Psoas muscle (tissue), 7 donors: ENCODE measurements at regions not wholly inside any gene's neighbourhood (a gene's known extent, or its start where the extent isn't known, plus 50 kb on each side); places are given as distances from the start of the nearest gene placed in this dataset.
"Not testable (repeated sequence)": the region's sequence is repeated elsewhere in the genome, so short reads cannot be mapped to it uniquely, and the experiment has no call there.

Source experiments
- ATAC-seq, 4 donors: fragments of 200-7000 bp; cut with Tn5 transposase; one replicate each; pipeline ENCODE4 v1.9.1; 2020; ENCODE audit warnings: moderate library complexity in 3 of 4, mild to moderate bottlenecking in 2 of 4
- DNase-seq, 2 donors: peaks; one replicate each; pipeline ENCODE4 v3.0.0-alpha.2; 2020
- H3K27ac ChIP-seq: fragments of 200-600 bp; one replicate; pipeline ENCODE4 v1.8.0; 2022
- H3K27me3 ChIP-seq, 3 donors: fragments of 200-600 bp in 1 of 3; one replicate each; pipeline versions ENCODE4 v1.6.1 to v1.8.0; 2013 to 2022; ENCODE audit warnings: low read length in 2 of 3, mild to moderate bottlenecking in 2 of 3, moderate library complexity in 1 of 3; ENCODE audit not compliant: insufficient read depth in 3 of 3
- H3K36me3 ChIP-seq, 2 donors: fragments of 200-600 bp in 1 of 2; one replicate each; pipeline versions ENCODE4 v1.6.1 to v1.8.0; 2013 to 2022; ENCODE audit warnings: low read depth in 1 of 2, mild to moderate bottlenecking in 1 of 2, moderate library complexity in 1 of 2; ENCODE audit not compliant: insufficient read depth in 1 of 2
- H3K4me1 ChIP-seq: fragments of 200-600 bp; one replicate; pipeline ENCODE4 v1.8.0; 2022
- H3K4me3 ChIP-seq: fragments of 200-600 bp; one replicate; pipeline ENCODE4 v1.8.0; 2022; ENCODE audit warnings: mild to moderate bottlenecking
- H3K9me3 ChIP-seq: fragments of 200-600 bp; one replicate; pipeline ENCODE4 v1.8.0; 2022
- WGBS, 3 donors: extraction: QIAGEN DNeasy Blood & Tissue Kit; methylation state at CpG; one replicate each; pipeline versions ENCODE4 v1.1.6 to v1.1.7; 2013; 5-methylcytosine and 5-hydroxymethylcytosine counted together
- intact Hi-C, 2 donors: fragments of 100-400 bp; cut with DNase I; formaldehyde crosslinking; loops; one replicate each; pipeline versions ENCODE4 v1.11.0 to v1.14.2; 2022
- TF ChIP-seq, protein P1 (sequence below): fragments of 200-600 bp; IDR thresholded peaks from one replicate; pipeline ENCODE4 v1.8.0; 2022; ENCODE audit warnings: antibody characterized with exemption
- donor health status: healthy with polysubstance abuse.
- donor health status: DM: no; HTN: no; CAD: no; lungs with moderate emphysema.
- donor health status: Bipolar disorder and iron deficiency.
- donor health status: healthy.
- donor health status: DM: yes; HTN: yes; CAD: no.
- donor health status: DM: no; HTN: no; CAD: no.
- donor health status: DM: yes; HTN: yes; CAD: no.

DNA sequence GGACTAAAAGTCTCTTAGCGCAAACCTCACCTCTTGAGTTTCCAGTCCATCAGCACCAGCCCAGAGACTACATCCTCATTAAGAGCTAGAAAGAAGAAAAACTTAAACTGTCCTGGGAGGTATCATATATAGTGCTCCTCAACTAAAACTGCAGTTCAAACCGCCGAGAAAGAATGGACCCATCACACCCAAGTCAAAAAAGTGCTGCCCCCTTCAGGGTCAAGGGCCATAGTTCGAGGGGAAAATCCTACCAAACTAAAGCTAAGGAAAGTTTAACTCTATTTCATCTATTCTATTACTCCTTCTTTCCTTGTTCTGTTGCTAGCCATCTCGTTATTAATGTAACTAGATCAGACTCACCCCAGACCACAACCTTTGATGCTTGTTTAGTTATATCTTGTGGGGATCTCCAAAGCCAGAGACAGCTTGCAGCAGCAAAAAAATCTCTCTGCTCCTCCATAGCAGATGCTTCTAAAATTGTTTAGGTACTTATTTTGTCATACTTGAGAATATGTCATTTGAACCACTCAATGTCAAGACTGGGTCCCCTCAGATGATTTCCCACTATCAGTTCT lies 134.5 kb upstream of the RMP24 start:
- no peak for ATAC-seq
- 68 to 80% (median 77%) methylated on average over 5 of the region's 5 CpGs for WGBS, 3 donors
- TF ChIP-seq, protein P1, sequence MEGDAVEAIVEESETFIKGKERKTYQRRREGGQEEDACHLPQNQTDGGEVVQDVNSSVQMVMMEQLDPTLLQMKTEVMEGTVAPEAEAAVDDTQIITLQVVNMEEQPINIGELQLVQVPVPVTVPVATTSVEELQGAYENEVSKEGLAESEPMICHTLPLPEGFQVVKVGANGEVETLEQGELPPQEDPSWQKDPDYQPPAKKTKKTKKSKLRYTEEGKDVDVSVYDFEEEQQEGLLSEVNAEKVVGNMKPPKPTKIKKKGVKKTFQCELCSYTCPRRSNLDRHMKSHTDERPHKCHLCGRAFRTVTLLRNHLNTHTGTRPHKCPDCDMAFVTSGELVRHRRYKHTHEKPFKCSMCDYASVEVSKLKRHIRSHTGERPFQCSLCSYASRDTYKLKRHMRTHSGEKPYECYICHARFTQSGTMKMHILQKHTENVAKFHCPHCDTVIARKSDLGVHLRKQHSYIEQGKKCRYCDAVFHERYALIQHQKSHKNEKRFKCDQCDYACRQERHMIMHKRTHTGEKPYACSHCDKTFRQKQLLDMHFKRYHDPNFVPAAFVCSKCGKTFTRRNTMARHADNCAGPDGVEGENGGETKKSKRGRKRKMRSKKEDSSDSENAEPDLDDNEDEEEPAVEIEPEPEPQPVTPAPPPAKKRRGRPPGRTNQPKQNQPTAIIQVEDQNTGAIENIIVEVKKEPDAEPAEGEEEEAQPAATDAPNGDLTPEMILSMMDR, result no peak
- H3K36me3 ChIP-seq, result no peaks in the 10 kb centered on the region
- no peaks in the 10 kb centered on the region for H3K27me3 ChIP-seq
- H3K4me1 ChIP-seq, result no peaks in the 10 kb centered on the region
- no peak for DNase-seq
- no peaks in the 10 kb centered on the region for H3K9me3 ChIP-seq
- intact Hi-C loops, result no loop called here
- H3K4me3 ChIP-seq, result no peak overlapping the region
- H3K27ac ChIP-seq, result no peak overlapping the region

DNA sequence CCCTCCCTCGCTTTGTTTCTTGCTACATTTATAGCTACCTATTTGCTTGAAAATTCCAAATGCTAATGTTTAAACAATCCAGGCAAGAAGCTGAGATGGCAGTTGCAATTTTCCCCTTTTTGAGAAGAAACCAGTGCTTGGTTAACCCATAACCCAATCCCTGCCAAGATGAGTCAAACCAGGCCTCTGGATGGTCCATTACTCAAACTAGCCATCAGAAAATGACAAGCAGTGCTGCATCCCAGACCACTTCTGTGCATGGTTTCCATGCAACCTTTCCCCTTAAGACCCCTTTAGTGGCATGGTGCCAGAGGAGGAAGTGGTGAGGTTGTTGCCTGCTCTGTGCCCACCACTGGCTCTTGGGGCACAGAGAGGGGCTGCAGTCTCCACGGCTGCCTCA lies 131.2 kb upstream of the RMP24 start:
- ATAC-seq (no peak), DNase-seq (no peak)
- H3K27me3 ChIP-seq, result peaks cover 0 to 2% (median 0%) of the 10 kb centered on the region in 3 donors
- H3K27ac ChIP-seq, result no peak overlapping the region
- no peaks in the 10 kb centered on the region for H3K4me1 ChIP-seq
- H3K36me3 ChIP-seq, result no peaks in the 10 kb centered on the region
- intact Hi-C loops, result no loop called here
- no peak overlapping the region for H3K4me3 ChIP-seq
- WGBS, 3 donors, result 60 to 81% (median 75%) methylated on average over 2 of the region's 2 CpGs
- no peaks in the 10 kb centered on the region for H3K9me3 ChIP-seq
- TF ChIP-seq, protein P1, result no peak

DNA sequence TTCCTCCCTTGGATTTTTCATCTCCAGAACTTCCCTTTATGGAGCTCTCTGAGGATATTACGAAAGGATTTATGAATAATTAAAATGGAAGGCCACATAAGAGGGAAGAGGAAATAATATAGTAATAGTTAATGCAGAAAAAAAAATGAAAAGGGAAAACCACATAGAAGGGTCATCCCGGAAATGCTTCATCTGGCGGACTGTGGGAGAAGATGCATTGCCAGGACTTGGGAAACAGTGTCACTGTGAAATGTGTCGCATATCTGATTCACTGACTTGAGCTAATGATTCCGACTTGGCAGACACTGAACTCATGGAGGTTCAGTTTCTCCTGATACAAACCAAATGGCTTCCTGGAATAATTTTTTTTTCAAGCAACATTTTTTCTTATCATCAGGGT lies 129.9 kb upstream of the RMP24 start:
- no peaks in the 10 kb centered on the region for H3K9me3 ChIP-seq
- TF ChIP-seq, protein P1, result no peak
- WGBS, 3 donors, result 51 to 67% (median 56%) methylated on average over 5 of the region's 5 CpGs
- no peak overlapping the region for H3K27ac ChIP-seq
- H3K4me1 ChIP-seq, result no peaks in the 10 kb centered on the region
- DNase-seq, result no peak
- H3K27me3 ChIP-seq, result peaks cover 0 to 2% (median 0%) of the 10 kb centered on the region in 3 donors
- H3K4me3 ChIP-seq, result no peak overlapping the region
- H3K36me3 ChIP-seq, result no peaks in the 10 kb centered on the region
- no peak for ATAC-seq
- intact Hi-C loops, result no loop called here

DNA sequence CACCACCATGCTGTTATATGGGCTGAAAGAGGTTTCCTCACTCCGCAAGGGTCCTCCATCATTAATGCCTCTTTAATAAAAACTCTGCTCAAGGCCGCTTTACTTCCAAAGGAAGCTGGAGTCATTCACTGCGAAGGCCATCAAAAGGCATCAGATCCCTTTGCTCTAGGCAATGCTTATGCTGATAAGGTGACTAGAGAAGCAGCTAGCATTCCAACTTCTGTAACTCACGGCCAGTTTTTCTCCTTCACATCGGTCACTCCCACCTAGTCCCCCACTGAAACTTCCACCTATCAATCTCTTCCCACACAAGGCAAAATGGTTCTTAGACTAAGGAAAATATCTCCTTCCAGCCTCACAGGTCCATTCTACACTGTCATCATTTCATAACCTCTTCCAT lies 124.2 kb upstream of the RMP24 start:
- intact Hi-C loops, H3K9me3 ChIP-seq, H3K27me3 ChIP-seq, H3K36me3 ChIP-seq, ATAC-seq, H3K4me1 ChIP-seq, DNase-seq, H3K27ac ChIP-seq, H3K4me3 ChIP-seq: not testable (repeated sequence)
- WGBS, 3 donors, result 76 to 90% (median 88%) methylated on average over 5 of the region's 5 CpGs

DNA sequence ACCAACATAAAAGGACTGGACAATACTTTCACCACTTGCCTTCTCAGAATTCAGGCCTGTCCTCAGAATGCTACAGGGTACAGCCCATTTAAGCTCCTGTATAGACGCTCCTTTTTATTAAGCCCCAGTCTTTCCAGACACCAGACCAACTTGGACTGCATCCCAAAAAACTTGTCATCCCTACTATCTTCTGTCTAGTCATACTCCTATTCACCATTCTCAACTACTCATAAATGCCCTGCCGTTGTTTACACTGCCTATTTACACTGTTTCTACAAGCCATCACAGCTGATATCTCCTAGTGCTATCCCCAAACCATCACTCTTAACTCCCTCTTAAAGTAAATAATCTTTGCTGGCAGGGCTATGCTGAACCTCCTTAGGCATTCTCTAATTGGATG lies 123.2 kb upstream of the RMP24 start:
- ATAC-seq, intact Hi-C loops, H3K4me3 ChIP-seq, H3K9me3 ChIP-seq, H3K36me3 ChIP-seq, H3K27me3 ChIP-seq, DNase-seq, H3K4me1 ChIP-seq, H3K27ac ChIP-seq: not testable (repeated sequence)
- WGBS, 3 donors, result 73 to 83% (median 78%) methylated on average over 2 of the region's 2 CpGs
